HG03064 (cell line): ENCODE measurements at regions not wholly inside any gene's neighbourhood (a gene's known extent, or its start where the extent isn't known, plus 50 kb on each side); places are given as distances from the start of the nearest gene placed in this dataset.
"Not testable (repeated sequence)": the region's sequence is repeated elsewhere in the genome, so short reads cannot be mapped to it uniquely, and the experiment has no call there.

ENCODE experiments used
- ATAC-seq: cut with Tn5 transposase; IDR thresholded peaks from one replicate; pipeline ENCODE4 v1.9.1; 2021; ENCODE audit warnings: low read depth; ENCODE audit not compliant: unreplicated experiment

DNA sequence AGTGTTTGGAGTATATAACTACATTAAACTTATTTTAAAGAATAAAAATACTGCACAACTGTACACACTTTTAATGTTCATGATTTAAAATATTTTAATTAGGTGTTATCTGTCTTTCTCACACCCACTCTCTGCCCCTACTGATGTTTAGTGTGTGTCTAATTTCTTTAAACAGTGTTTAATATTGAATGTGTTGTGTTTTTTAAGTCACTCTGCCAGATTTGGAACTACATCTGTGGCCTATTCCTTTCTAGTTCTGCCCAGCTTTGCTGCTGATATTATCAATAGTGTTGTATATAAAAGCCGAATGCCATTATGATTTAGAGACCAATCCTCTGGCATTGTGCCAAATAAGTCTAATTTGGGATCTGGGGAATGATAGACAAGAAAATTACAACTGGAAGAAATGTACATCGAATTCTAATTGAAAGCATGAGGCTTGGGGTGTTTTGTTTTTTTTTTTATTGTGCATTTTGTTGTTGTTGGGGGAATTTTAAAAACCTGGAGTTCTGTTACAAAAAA lies 398.0 kb downstream of the CPS1 start:
- ATAC-seq = no peak

DNA sequence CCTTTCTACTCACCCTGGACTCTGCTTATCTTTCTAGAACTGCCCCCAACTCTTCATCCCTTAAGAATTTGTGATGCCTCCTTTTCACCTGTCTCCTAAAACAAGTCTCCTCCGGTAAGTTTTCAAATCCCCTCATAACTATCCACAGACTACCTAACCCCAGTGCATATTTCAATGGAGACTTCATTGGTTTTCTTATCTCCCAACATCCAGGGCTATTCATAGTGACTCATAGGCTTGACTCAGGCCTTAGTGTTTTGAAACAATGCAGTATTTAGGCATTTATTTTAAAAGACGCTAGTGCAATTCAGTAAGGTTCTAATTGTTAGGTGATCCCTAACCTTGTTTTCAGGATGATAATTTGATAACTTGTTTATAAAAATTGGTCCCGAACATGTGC lies 399.2 kb downstream of the CPS1 start:
- no peak for ATAC-seq

DNA sequence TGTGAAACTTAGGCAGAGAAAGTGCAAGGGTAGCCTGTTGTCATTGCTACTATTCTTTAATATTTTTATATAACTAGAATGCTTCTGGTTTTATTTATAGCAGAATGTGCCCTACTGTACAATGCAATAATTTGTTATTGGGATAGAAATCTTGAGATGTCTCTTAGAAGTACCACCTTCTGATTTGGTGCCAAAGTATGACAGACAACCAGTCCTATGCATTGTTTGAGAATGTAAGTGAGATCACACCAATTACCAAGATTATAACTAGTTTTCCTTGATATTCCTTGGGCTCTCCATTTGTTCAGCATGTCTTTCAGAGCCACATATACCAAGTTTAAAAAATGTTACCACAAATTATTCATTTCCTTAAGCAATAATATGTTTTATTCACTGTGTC lies 399.7 kb downstream of the CPS1 start:
- ATAC-seq = no peak

DNA sequence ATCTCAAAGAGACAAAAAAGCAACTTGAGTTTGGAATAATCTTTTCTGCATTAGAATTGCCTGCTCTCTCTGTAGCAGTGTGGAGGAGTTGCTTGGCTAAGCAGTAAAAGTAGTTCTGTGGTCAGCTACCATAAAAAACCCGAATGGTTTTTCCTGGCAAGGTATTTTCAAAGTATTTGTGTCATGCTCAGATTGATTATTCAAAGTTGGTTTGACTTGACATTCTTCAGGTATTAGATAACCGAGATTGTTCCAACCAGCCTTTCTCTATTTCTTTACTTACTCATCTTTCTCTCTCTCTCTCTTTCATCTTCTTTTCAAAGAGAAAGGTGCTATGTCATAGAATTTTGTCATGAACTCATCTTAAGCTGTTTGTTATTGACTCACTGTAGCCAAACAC lies 404.9 kb downstream of the CPS1 start:
- no peak for ATAC-seq

DNA sequence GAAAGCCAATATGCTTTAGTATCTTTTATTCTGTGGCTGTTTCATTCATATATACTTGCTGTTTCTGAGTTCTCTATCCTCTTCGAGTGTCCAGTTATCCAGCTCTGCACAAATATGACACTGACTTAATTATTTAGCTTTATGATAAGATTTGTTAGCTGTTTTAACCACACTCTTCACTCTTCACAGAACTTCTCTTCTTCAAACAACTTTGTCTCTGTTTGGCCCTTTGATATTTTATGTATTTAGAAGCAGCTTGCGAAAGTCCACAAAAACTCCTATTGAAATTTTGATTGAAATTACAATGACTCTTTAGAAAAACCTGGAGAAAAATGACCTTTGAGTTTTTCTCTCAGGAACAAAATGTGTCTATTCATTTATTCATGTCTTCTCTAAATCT lies 407.0 kb downstream of the CPS1 start:
- no peak for ATAC-seq

DNA sequence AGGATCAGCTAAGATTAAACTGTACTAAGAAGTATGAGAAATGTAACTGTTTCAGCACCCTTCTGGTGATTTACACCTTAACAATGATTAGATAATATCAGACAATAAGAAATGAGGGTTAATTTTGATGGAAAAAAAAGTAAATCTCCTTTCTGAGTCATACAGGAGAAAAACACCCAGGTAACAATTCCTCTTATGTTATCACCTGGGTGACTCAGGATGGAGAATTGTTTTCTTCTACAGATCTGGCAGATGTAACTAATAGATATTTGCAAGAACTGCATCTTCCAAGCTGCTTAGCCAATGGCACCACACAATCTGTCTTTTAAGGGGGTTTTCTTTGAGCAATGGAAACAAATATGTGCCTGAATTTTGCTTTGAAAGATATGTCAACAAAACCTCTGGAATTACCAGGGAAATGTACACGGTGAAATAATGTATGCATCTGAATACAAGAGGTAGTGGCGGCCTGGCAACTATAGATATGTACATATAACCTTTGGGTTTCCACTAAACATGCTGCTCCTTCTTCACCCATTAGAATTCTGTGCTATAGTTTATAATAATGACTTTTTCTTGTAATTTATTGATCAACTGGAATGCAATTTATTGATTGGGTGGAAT lies 407.9 kb downstream of the CPS1 start:
- ATAC-seq = no peak

DNA sequence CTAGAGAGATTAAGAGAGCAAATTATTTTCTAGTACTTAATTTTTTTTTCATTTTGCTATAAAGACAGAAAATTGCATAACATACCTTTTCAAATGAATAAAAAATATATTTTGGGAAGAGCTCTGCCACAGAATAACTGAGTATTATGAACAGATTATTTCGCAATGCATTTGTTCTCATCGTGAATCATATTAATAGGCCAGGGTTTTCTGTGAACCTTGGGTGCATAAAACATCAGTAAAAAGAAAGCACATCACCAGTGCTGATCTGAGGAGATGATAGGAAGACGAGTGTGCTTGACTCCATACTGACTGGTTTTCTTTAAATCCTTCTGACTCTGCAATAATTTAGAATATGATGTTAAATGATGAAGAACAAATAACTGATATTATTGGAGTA lies 409.1 kb downstream of the CPS1 start:
- no peak for ATAC-seq

DNA sequence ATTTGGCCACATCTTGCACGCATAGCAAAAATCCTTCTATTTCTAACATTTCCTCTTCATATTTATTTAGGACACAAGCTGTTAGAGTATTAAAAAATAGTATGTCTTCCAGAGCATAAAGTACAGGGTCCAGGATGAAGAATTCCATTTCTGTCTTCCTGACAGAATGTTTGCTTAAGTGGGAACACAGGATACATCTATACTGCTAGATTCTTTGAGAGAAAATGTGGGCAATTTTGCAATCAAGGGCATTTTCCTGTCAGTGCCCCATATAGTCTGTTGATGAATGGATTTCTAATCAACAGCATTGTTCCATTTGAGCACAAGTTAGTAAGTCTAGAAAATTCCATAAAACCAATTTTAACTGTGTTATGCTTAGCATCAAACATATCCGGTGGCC lies 409.9 kb downstream of the CPS1 start:
- ATAC-seq = no peak

DNA sequence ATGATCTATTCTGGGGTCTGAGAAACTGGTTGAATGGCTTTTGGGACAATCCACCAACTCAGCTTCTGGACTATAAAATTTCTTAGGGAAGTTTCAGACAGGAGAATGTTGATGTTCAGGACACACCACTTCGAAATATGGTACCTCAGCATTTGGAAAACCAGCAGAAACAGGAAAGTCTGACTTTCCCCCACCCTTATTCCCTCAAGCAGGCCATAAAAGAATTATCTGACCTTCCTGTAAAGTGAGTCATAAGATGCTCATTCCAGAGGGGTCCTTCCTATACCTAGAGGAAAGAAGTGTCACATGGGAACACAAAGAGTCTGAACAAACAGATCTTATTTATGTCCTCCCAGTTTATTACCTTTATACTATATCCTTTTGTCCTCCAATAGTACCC lies 415.0 kb downstream of the CPS1 start:
- no peak for ATAC-seq

DNA sequence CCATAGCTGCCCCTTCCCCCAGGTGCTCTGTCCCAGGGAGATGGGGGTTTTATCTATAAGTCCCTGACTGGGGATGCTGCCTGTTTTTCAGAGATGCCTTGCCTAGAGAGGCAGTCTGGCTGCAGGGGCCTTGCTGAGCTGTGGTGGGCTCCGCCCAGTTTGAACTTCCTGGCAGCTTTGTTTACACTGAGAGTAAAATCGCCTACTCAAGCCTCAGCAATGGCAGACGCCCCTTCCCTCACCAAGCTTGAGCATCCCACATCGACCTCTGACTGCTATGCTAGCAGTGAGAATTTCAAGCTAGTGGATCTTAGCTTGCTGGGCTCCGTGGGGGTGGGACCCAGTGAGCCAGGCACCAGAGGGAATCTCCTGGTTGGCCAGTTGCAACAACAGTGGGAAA lies 430.4 kb downstream of the CPS1 start:
- ATAC-seq = not testable (repeated sequence)

DNA sequence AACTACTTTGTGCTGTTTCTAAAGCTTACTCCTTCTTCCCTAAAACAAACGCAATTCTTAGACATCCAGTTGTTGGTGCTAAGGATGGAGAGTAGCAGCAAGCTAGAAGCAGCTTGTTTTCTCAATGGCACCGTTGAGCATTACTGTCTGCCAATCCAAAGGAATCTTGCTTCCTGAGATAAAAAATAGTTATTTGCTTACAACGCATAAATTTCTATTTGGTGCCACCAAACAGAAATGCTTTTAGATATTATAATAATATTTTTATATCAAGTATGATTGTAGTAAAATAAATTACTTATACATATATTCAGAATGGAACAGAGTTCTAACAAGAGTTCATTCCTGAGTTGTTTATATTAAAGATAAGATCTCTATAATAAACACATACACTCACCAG lies 434.7 kb downstream of the CPS1 start:
- no peak for ATAC-seq

DNA sequence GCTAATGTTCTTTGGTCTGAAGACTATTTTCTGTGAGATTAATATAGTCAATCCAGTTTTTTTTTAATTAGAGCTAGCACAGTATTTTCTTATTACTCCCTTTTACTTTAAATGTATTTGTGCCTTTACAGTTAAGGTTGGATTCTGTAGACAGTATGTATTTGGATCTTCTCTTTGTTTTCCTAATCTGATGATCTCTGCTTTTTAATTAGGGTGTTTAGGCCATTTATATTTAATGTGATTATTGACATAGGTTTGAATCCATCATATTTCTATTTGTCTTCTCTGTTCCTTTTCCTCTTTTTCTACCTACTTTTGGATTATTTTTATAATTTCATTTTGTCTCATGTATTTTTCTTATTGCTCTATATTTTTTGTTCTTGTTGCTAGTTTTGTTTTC lies 437.7 kb downstream of the CPS1 start:
- no peak for ATAC-seq

DNA sequence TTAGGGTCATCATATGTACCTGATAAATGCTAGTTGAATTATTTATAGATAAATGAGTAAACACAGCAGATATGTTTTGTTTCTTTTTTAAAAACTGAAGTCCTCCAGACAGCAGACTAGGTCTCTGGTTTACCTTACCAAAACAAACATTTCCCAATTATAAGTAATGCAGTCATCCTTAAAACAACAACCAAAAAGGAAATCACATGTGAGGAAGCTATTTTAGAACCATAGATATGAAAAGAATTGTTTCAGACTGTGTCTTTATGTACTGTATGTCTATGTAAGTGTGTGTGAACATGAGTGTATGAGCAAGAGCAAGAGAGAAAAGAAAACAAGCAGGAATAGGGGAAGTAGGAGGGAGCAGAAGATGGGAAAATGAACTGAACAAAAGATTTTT lies 441.0 kb downstream of the CPS1 start:
- ATAC-seq = no peak

DNA sequence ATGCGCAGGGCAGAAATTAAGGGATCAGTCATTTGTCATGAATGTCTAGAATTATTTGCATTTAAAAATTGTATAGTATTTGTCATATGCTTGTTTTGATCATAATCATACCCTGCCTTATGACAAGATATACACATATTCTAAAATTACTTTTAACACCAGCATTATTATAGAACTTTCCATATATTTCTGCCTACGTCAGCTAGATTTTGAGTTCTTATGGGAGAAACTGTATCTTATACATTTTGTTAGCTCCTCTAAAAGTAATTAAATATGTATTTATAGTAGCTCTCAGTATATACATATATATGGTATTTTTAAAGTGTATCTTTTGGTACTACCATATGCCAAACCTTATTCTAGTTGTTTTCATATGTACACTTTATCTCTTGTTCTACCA lies 441.9 kb downstream of the CPS1 start:
- ATAC-seq = no peak

DNA sequence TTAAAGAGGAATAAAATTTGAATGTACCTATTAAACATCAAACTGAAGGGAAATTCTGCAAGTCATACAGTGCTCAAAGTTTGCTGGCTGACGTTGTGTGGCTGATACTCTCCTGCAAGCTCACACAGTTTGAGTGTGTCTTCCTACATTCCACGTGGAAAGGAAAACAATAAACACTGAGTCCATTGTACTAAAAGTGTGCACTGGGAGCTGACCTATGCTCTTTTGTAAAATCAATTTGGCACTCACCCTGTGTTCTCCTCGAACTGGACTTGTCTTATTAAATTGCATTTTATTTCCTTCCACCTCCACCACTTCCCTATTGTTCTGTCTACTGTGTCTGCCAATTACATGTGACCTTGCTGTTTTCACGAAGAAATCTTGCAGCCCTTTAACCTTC lies 458.0 kb downstream of the CPS1 start:
- no peak for ATAC-seq

DNA sequence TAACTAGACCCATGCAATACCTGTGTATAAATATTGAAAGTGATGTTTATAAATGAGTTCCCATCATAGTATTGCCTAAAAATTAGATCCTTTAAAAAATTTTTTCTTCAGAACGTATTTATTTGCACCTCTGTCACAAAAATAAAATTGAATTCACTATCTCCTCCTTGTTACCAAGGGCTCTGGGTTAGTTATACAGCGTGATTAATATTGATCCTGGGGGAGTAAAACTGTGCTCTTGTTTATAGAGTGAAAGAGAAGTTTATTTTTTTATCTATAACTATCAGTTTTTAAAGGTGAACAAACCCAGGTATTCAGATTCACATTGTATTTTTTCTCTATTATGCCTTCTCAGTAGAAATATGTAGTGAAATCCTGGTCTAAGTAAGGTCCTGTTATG lies 458.5 kb downstream of the CPS1 start:
- ATAC-seq = no peak

DNA sequence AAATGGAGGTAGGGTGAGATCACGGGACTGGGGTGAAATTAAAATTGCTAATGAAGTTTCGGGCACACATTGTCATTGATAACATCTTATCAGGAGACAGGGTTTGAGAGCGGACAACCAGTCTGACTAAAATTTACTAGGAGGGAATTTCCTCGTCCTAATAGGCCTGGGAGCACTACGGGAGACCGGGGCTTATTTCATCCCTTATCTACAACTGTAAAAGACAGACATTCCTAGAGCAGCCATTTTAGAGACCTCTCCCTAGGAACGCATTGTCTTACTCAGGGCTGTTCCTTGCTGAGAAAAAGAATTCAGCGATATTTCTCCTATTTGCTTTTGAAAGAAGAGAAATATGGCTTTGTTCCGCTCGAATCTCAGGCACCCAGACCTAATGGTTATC lies 468.7 kb downstream of the CPS1 start:
- ATAC-seq = not testable (repeated sequence)

DNA sequence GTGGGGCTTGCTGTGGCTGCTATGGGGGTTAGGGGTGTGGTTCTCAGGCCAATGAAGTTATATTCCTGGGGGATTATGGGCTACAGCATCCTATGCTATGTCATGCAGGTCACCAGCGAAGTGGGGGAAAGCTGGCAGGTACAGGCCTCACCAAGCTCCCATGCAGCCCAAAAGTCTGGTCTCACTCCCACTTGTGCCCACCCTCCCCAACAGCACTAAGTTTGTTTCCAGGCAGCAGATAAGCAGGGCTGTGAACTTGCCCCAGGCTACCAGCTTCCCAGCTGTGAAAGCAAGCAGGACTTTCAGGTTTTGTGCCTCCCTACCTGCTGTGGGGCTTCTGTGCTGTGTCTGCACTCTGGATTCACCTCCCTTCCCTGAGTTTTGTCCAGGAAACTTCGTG lies 469.7 kb downstream of the CPS1 start:
- ATAC-seq = no peak

DNA sequence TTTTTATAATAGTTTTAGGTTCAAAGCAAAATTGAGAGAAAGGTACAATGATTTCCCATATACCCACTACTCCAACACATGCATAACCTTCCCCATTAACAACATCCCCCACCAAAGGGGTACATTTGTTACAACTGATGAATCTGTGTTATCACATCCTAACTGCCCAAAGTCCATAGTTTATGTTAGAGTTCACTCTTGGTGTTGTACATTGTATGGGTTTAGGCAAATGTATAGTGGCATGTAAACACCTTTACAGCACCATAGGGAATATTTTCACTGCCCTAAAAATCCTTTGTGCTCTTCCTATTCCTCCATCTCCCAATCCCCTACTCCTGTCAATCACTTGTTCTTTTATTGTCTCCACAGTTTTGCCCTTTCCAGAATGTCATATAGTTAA lies 471.6 kb downstream of the CPS1 start:
- ATAC-seq = no peak

DNA sequence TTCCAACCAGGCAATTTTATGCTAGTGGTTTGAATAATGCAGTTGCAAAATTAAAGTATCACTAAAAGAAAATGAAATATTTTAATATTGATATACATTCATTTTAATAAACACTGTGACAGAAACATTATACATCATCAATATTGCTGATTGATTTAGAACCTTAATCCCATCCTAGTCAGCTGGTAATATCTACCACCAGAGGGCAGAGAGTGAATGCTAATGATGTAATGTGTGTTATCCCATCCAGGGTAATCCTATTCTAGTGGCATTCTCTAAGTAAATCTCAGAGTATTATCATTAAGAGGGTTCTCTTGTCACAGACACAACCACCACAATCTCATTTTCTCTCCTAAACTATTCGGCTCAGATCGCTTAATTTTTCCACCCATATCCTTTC lies 477.4 kb downstream of the CPS1 start:
- ATAC-seq = no peak

DNA sequence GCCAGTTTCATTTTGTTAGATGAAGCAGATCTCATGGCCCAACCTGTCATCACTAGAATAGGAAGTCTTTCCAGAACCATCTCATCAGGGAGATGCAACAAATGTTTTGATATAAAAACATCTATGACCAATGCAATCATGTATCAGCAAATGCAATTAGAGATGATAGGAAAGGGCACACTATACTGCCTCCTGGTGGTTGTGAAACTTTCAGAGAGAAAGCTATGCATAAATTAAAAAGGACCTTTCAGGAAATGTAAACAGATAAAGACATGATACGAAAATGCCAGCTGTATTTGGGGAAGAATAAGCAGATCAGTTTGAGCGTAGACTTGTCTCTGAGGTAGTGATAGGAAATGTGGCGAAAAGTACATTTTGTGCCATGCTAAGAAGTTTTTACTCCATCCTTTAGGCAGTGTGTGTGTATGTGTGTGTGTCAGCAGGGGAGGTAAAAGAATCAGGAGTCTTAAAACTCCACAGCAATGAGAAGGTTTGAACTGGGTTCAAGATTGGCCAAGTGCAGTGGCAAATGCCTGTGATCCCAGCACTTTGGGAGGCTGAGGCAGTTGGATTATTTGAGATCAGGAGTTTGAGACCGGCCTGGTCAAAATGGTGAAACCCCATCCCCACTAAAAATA lies 479.3 kb downstream of the CPS1 start:
- ATAC-seq = no peak

DNA sequence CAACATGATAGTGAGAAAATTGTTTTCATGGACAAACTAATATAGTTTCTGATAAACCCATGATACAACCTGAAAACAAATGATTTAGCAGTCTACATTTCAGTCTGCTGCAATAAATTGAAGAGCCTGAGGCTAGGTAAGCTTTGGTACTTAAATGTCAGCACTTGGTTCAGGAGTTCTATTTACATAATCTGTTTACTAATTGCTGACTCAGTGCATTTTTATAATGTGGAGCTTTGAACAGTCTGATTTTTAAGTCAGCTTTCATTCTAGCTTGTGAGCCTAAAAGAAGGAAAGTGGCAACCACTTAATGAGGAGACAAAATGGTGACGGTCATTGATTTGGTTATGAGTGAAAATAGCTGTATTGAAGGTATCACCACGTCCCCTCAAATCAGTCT lies 488.6 kb downstream of the CPS1 start:
- no peak for ATAC-seq
